ENCODE measurements at regions not wholly inside any gene's neighbourhood (a gene's known extent, or its start where the extent isn't known, plus 50 kb on each side); places are given as distances from the start of the nearest gene placed in this dataset.

GRCh38 chr5:117872798-117873368 is 1115.5 kb downstream of the DTWD2 start:
- Histone ChIP-seq H3K27me3 (no peaks in the 10 kb centered on the region), H3K4me1 (no peaks in the 10 kb centered on the region), H3K27ac (no peak overlapping the region), H3K9me3 (no peaks in the 10 kb centered on the region), H3K36me3 (no peaks in the 10 kb centered on the region), H3K4me3 (no peak overlapping the region)
- 70 to 82% methylated on average over 4 of the region's 4 CpGs for WGBS, 2 donors
- TF ChIP-seq POLR2A (IDR thresholded peaks at IDR 0.05): no peak
- TF ChIP-seq CTCF (IDR thresholded peaks at IDR 0.05): no peak
- intact Hi-C loops (cut with DNase I): no loop called here
- DNase-seq: no peak

GRCh38 chr5:117869596-117869995 is 1118.8 kb downstream of the DTWD2 start:
- DNase-seq: no peak
- Histone ChIP-seq H3K27ac (no peak overlapping the region), H3K36me3 (no peaks in the 10 kb centered on the region), H3K9me3 (no peaks in the 10 kb centered on the region), H3K4me1 (no peaks in the 10 kb centered on the region), H3K4me3 (no peak overlapping the region), H3K27me3 (no peaks in the 10 kb centered on the region)
- intact Hi-C loops (cut with DNase I): no loop called here
- TF ChIP-seq CTCF (IDR thresholded peaks at IDR 0.05) (no peak), POLR2A (IDR thresholded peaks at IDR 0.05) (no peak)
- WGBS, 2 donors: 44 to 65% methylated on average over 1 of the region's 1 CpG

GRCh38 chr5:117863586-117864296 is 1124.6 kb downstream of the DTWD2 start:
- no peak for DNase-seq

GRCh38 chr5:117860550-117860949 is 1127.8 kb downstream of the DTWD2 start:
- H3K36me3 ChIP-seq: no peaks in the 10 kb centered on the region
- no peaks in the 10 kb centered on the region for H3K9me3 ChIP-seq
- DNase-seq: no peak
- intact Hi-C loops (cut with DNase I): no loop called here
- WGBS, 2 donors: 85 to 91% methylated on average over 1 of the region's 1 CpG
- no peaks in the 10 kb centered on the region for H3K27me3 ChIP-seq
- no peak overlapping the region for H3K27ac ChIP-seq
- H3K4me3 ChIP-seq: no peak overlapping the region
- TF ChIP-seq CTCF (IDR thresholded peaks at IDR 0.05) (no peak), POLR2A (IDR thresholded peaks at IDR 0.05) (no peak)
- H3K4me1 ChIP-seq: no peaks in the 10 kb centered on the region

More at GRCh38 chr5:117863586-117864296, 1124.6 kb downstream of the DTWD2 start:
- no peaks in the 10 kb centered on the region for H3K4me1 ChIP-seq
- WGBS, 2 donors: 89% methylated on average over 2 of the region's 2 CpGs
- H3K36me3 ChIP-seq: no peaks in the 10 kb centered on the region
- H3K9me3 ChIP-seq: no peaks in the 10 kb centered on the region
- intact Hi-C loops (cut with DNase I): no loop called here
- H3K27ac ChIP-seq: no peak overlapping the region
- TF ChIP-seq POLR2A (IDR thresholded peaks at IDR 0.05) (no peak), CTCF (IDR thresholded peaks at IDR 0.05) (no peak)
- no peak overlapping the region for H3K4me3 ChIP-seq
- H3K27me3 ChIP-seq: no peaks in the 10 kb centered on the region

- Histone ChIP-seq H3K36me3 (no peaks in the 10 kb centered on the region), H3K9me3 (no peaks in the 10 kb centered on the region), H3K4me3 (no peak overlapping the region), H3K27me3 (no peaks in the 10 kb centered on the region), H3K27ac (no peak overlapping the region), H3K4me1 (no peaks in the 10 kb centered on the region)
- DNase-seq: no peak
- 10 to 11% methylated on average over 1 of the region's 1 CpG for WGBS, 2 donors
- intact Hi-C loops (cut with DNase I): no loop called here
- TF ChIP-seq CTCF (IDR thresholded peaks at IDR 0.05) (no peak), POLR2A (IDR thresholded peaks at IDR 0.05) (no peak)
Measured at GRCh38 chr5:117859176-117859575, 1129.2 kb downstream of the DTWD2 start.
